DOHH2 (cell line): ENCODE measurements at regions not wholly inside any gene's neighbourhood (a gene's known extent, or its start where the extent isn't known, plus 50 kb on each side); places are given as distances from the start of the nearest gene placed in this dataset.

Experiments
- H3F3A ChIP-seq: fragments of 200-600 bp; sonication (generic), shearing (Covaris generic); 2 replicates; pipeline ENCODE4 v1.6.0; 2016; ENCODE audit warnings: antibody characterized with exemption, mild to moderate bottlenecking; ENCODE audit not compliant: control insufficient read depth, insufficient read depth
- H3K27ac ChIP-seq: fragments of 200-600 bp; sonication (generic); 2 replicates; pipeline ENCODE4 v1.5.1; 2014; ENCODE audit warnings: low read depth, mild to moderate bottlenecking, low read length, moderate library complexity
- H3K27me3 ChIP-seq: fragments of 200-600 bp; sonication (generic); 2 replicates; pipeline ENCODE4 v1.6.1; 2014; ENCODE audit warnings: mild to moderate bottlenecking, low read length, mixed read lengths; ENCODE audit not compliant: control insufficient read depth
- H3K36me3 ChIP-seq: fragments of 200-600 bp; sonication (generic); 2 replicates; pipeline ENCODE4 v1.6.1; 2014; ENCODE audit warnings: mild to moderate bottlenecking, low read length, moderate library complexity, mixed read lengths; ENCODE audit not compliant: control insufficient read depth
- H3K4me1 ChIP-seq: fragments of 200-600 bp; sonication (generic); 2 replicates; pipeline ENCODE4 v1.6.1; 2014; ENCODE audit warnings: mild to moderate bottlenecking, low read length, mixed read lengths; ENCODE audit not compliant: control insufficient read depth
- H3K4me2 ChIP-seq: fragments of 200-600 bp; sonication (generic); 2 replicates; pipeline ENCODE4 v1.6.0; 2014; ENCODE audit warnings: mild to moderate bottlenecking, low read length, moderate library complexity
- H3K4me3 ChIP-seq: fragments of 200-600 bp; sonication (generic); 2 replicates; pipeline ENCODE4 v1.5.1; 2014; ENCODE audit warnings: mild to moderate bottlenecking, low read length, mixed read lengths
- H3K79me2 ChIP-seq: fragments of 200-600 bp; sonication (generic); 2 replicates; pipeline ENCODE4 v1.6.1; 2014; ENCODE audit warnings: mild to moderate bottlenecking, low read length, mixed read lengths; ENCODE audit not compliant: control insufficient read depth
- H3K9me2 ChIP-seq: fragments of 200-600 bp; sonication (generic); replicated peaks from 2 replicates; pipeline ENCODE4 v1.6.1; 2014; ENCODE audit warnings: mild to moderate bottlenecking, low read length, mixed read lengths; ENCODE audit not compliant: control insufficient read depth
- H3K9me3 ChIP-seq: fragments of 200-600 bp; sonication (generic); 2 replicates; pipeline ENCODE4 v1.6.1; 2014; ENCODE audit warnings: antibody characterized with exemption, low read length, mixed read lengths; ENCODE audit not compliant: control insufficient read depth, insufficient read depth
- H4K20me1 ChIP-seq: fragments of 200-600 bp; sonication (generic); 2 replicates; pipeline ENCODE4 v1.6.0; 2014; ENCODE audit warnings: low read depth, mild to moderate bottlenecking, antibody characterized with exemption, low read length, moderate library complexity; ENCODE audit not compliant: control insufficient read depth, insufficient read depth
- CTCF ChIP-seq: fragments of 200-600 bp; sonication (generic); IDR thresholded peaks from one replicate; pipeline ENCODE4 v1.5.1; 2014; ENCODE audit warnings: antibody characterized with exemption, mild to moderate bottlenecking, low read depth, low read length; ENCODE audit not compliant: poor library complexity, severe bottlenecking
- EZH2phosphoT487 ChIP-seq: fragments of 200-600 bp; sonication (generic); IDR thresholded peaks from 2 replicates; pipeline ENCODE4 v1.6.1; 2017; ENCODE audit warnings: borderline replicate concordance, mild to moderate bottlenecking, antibody characterized with exemption, low read length, moderate library complexity, mixed read lengths

GRCh38 chr3:6508410-6508759 is 352.5 kb upstream of the GRM7 start:
- Histone ChIP-seq H3K4me1 (no peaks in the 10 kb centered on the region), H3K27ac (no peak overlapping the region), H3K9me3 (no peaks in the 10 kb centered on the region), H3K79me2 (no peaks in the 10 kb centered on the region), H3F3A (no peaks in the 10 kb centered on the region), H3K4me3 (no peak overlapping the region), H3K27me3 (no peaks in the 10 kb centered on the region), H3K36me3 (no peaks in the 10 kb centered on the region), H4K20me1 (no peaks in the 10 kb centered on the region), H3K4me2 (no peak overlapping the region), H3K9me2 (no peaks in the 10 kb centered on the region)
- no peak for TF ChIP-seq EZH2phosphoT487
- no peak for TF ChIP-seq CTCF

GRCh38 chr3:6509576-6509975 is 351.3 kb upstream of the GRM7 start:
- H3K4me1 ChIP-seq = no peaks in the 10 kb centered on the region

GRCh38 chr3:6510713-6511112 is 350.2 kb upstream of the GRM7 start:
- H3K27me3 ChIP-seq = no peaks in the 10 kb centered on the region
- no peak overlapping the region for H3K27ac ChIP-seq
- no peaks in the 10 kb centered on the region for H4K20me1 ChIP-seq
- TF ChIP-seq EZH2phosphoT487 = no peak
- no peak for TF ChIP-seq CTCF
- H3F3A ChIP-seq = no peaks in the 10 kb centered on the region
- H3K79me2 ChIP-seq = no peaks in the 10 kb centered on the region
- no peak overlapping the region for H3K4me3 ChIP-seq
- no peak overlapping the region for H3K4me2 ChIP-seq
- no peaks in the 10 kb centered on the region for H3K4me1 ChIP-seq
- no peaks in the 10 kb centered on the region for H3K9me2 ChIP-seq
- H3K36me3 ChIP-seq = no peaks in the 10 kb centered on the region
- no peaks in the 10 kb centered on the region for H3K9me3 ChIP-seq

More at GRCh38 chr3:6509576-6509975, 351.3 kb upstream of the GRM7 start:
- H3K27me3 ChIP-seq = no peaks in the 10 kb centered on the region
- H3K4me2 ChIP-seq = no peak overlapping the region
- H3K79me2 ChIP-seq = no peaks in the 10 kb centered on the region
- no peaks in the 10 kb centered on the region for H4K20me1 ChIP-seq
- H3K36me3 ChIP-seq = no peaks in the 10 kb centered on the region
- TF ChIP-seq EZH2phosphoT487 = no peak
- TF ChIP-seq CTCF = no peak
- H3K9me3 ChIP-seq = no peaks in the 10 kb centered on the region
- no peak overlapping the region for H3K27ac ChIP-seq
- no peak overlapping the region for H3K4me3 ChIP-seq
- no peaks in the 10 kb centered on the region for H3K9me2 ChIP-seq
- H3F3A ChIP-seq = no peaks in the 10 kb centered on the region

- H3K4me3 ChIP-seq = no peak overlapping the region
- H3K9me3 ChIP-seq = no peaks in the 10 kb centered on the region
- no peaks in the 10 kb centered on the region for H3K9me2 ChIP-seq
- no peak overlapping the region for H3K27ac ChIP-seq
- TF ChIP-seq EZH2phosphoT487 (no peak), CTCF (no peak)
- H4K20me1 ChIP-seq = no peaks in the 10 kb centered on the region
- H3F3A ChIP-seq = no peaks in the 10 kb centered on the region
- no peak overlapping the region for H3K4me2 ChIP-seq
- no peaks in the 10 kb centered on the region for H3K4me1 ChIP-seq
- H3K36me3 ChIP-seq = no peaks in the 10 kb centered on the region
- H3K79me2 ChIP-seq = no peaks in the 10 kb centered on the region
- no peaks in the 10 kb centered on the region for H3K27me3 ChIP-seq
These were observed 348.6 kb upstream of the GRM7 start for GRCh38 chr3:6512172-6512800.
